PC-3 (cell line): ENCODE measurements at regions not wholly inside any gene's neighbourhood (a gene's known extent, or its start where the extent isn't known, plus 50 kb on each side); places are given as distances from the start of the nearest gene placed in this dataset.

Source experiments
- ATAC-seq: fragments of 200-7000 bp; cut with Tn5 transposase; 2 replicates; pipeline ENCODE4 v1.9.1; 2020; ENCODE audit warnings: mild to moderate bottlenecking, moderate library complexity
- BruUV-seq: library from RNA; stranded (reverse); fragments of 400-500 nt; replicated peaks from 2 replicates; lab custom pipeline; 2021; lab: Mats Ljungman, UMichigan
- CTCF ChIA-PET: fragments of 300-600 bp; sonication (Branson Sonifier 250); formaldehyde crosslinking; loops from one replicate; lab custom pipeline; 2022; ENCODE audit warnings: antibody characterized with exemption; lab: Charles Lee
- POLR2A ChIA-PET: fragments of 300-600 bp; sonication (Branson Sonifier 250); formaldehyde crosslinking; loops from one replicate; lab custom pipeline; 2022; ENCODE audit warnings: antibody characterized with exemption; ENCODE audit not compliant: unreplicated experiment; lab: Charles Lee
- DNase-seq: peaks from one replicate; pipeline ENCODE4 v3.0.0-alpha.2; 2015
- H2AFZ ChIP-seq: fragments of 300-600 bp; sonication (generic); 2 replicates; pipeline ENCODE4 v1.6.0; 2016; ENCODE audit warnings: antibody characterized with exemption, low read length
- H3F3A ChIP-seq: fragments of 300-600 bp; sonication (generic); one replicate; pipeline ENCODE4 v1.6.0; 2017; ENCODE audit warnings: antibody characterized with exemption, low read length, control low read depth, mild to moderate bottlenecking; ENCODE audit not compliant: unreplicated experiment
- H3K27ac ChIP-seq: fragments of 300-600 bp; sonication (generic); 2 replicates; pipeline ENCODE4 v1.5.1; 2016; ENCODE audit warnings: mild to moderate bottlenecking, low read length
- H3K27me3 ChIP-seq: fragments of 300-600 bp; sonication (generic); 2 replicates; pipeline ENCODE4 v1.6.1; 2016; ENCODE audit warnings: low read length, mixed read lengths
- H3K36me3 ChIP-seq: fragments of 300-600 bp; sonication (generic); 2 replicates; pipeline ENCODE4 v1.6.1; 2016; ENCODE audit warnings: low read depth, mixed run types, low read length, mixed read lengths
- H3K4me1 ChIP-seq: fragments of 300-600 bp; sonication (generic); 2 replicates; pipeline ENCODE4 v1.5.1; 2016; ENCODE audit warnings: low read length; ENCODE audit not compliant: insufficient read depth
- H3K4me2 ChIP-seq: fragments of 300-600 bp; sonication (generic); 2 replicates; pipeline ENCODE4 v1.6.0; 2016; ENCODE audit warnings: low read length
- H3K4me3 ChIP-seq: fragments of 300-600 bp; sonication (generic); 2 replicates; pipeline ENCODE4 v1.5.1; 2016; ENCODE audit warnings: mild to moderate bottlenecking, low read length, mixed read lengths
- H3K79me2 ChIP-seq: fragments of 300-600 bp; sonication (generic); 2 replicates; pipeline ENCODE4 v1.6.1; 2017; ENCODE audit warnings: low read length, mixed read lengths
- H3K9ac ChIP-seq: fragments of 300-600 bp; sonication (generic); 2 replicates; pipeline ENCODE4 v1.6.0; 2016; ENCODE audit warnings: mild to moderate bottlenecking, low read length
- H3K9me2 ChIP-seq: fragments of 300-600 bp; sonication (generic); replicated peaks from 2 replicates; pipeline ENCODE4 v1.6.1; 2016; ENCODE audit warnings: mixed run types, low read length, mixed read lengths
- H3K9me3 ChIP-seq: fragments of 300-600 bp; sonication (generic); 2 replicates; pipeline ENCODE4 v1.6.1; 2016; ENCODE audit warnings: low read length, mixed read lengths
- H4K20me1 ChIP-seq: fragments of 300-600 bp; sonication (generic); 2 replicates; pipeline ENCODE4 v1.6.1; 2016; ENCODE audit warnings: low read length, mixed read lengths
- EZH2 ChIP-seq: fragments of 300-600 bp; sonication (generic); IDR thresholded peaks from one replicate; pipeline ENCODE4 v1.6.1; 2017; ENCODE audit warnings: antibody characterized with exemption, mild to moderate bottlenecking, low read length; ENCODE audit not compliant: unreplicated experiment
- EZH2phosphoT487 ChIP-seq: fragments of 300-600 bp; sonication (generic); IDR thresholded peaks from 2 replicates; pipeline ENCODE4 v1.6.1; 2018; ENCODE audit warnings: mild to moderate bottlenecking, antibody characterized with exemption, low read length, borderline replicate concordance
- intact Hi-C: fragments of 100-400 bp; cut with micrococcal nuclease; formaldehyde crosslinking; loops from 2 replicates; pipeline ENCODE4 v1.9.0; 2023
- TF ChIP-seq, protein P1 (sequence below): fragments of 300-600 bp; sonication (generic); conservative IDR thresholded peaks from 2 replicates; pipeline ENCODE4 v1.5.1; 2017; ENCODE audit warnings: antibody characterized with exemption, low read depth, mild to moderate bottlenecking, low read length

DNA sequence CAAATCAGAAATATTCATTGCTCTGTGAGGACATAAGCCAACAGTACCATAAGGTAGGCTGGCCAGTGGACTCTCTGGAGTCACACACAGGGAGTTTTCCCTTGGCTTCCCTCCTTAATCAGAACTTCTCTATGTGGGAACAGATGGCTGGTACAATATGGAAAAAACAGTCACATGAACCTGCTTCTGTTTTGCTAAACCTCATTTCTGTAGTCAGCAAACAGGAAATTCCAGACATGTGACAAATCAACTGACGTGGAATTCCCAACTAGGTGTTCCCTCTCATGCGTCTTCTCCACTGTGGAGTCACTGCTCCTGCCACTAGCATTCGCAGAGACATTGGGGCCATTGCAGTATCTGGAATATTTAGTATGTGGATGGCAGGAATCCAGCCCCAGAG, 617.6 kb downstream of the KIF4B start:
- Histone ChIP-seq H3K36me3 (no peaks in the 10 kb centered on the region), H3K27me3 (no peaks in the 10 kb centered on the region), H3F3A (no peaks in the 10 kb centered on the region), H4K20me1 (no peaks in the 10 kb centered on the region), H3K4me3 (no peak overlapping the region), H3K9ac (no peak overlapping the region), H3K4me1 (no peaks in the 10 kb centered on the region), H3K9me3 (no peaks in the 10 kb centered on the region), H2AFZ (no peak overlapping the region), H3K4me2 (no peak overlapping the region), H3K79me2 (no peaks in the 10 kb centered on the region), H3K27ac (no peak overlapping the region), H3K9me2 (no peaks in the 10 kb centered on the region)
- POLR2A ChIA-PET = no interaction called here
- no peak for ATAC-seq
- intact Hi-C loops = no loop called here
- TF ChIP-seq, protein P1, sequence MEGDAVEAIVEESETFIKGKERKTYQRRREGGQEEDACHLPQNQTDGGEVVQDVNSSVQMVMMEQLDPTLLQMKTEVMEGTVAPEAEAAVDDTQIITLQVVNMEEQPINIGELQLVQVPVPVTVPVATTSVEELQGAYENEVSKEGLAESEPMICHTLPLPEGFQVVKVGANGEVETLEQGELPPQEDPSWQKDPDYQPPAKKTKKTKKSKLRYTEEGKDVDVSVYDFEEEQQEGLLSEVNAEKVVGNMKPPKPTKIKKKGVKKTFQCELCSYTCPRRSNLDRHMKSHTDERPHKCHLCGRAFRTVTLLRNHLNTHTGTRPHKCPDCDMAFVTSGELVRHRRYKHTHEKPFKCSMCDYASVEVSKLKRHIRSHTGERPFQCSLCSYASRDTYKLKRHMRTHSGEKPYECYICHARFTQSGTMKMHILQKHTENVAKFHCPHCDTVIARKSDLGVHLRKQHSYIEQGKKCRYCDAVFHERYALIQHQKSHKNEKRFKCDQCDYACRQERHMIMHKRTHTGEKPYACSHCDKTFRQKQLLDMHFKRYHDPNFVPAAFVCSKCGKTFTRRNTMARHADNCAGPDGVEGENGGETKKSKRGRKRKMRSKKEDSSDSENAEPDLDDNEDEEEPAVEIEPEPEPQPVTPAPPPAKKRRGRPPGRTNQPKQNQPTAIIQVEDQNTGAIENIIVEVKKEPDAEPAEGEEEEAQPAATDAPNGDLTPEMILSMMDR = no peak
- no peak for TF ChIP-seq EZH2
- TF ChIP-seq EZH2phosphoT487 = no peak
- no peak for DNase-seq
- CTCF ChIA-PET = no interaction called here
- no TSS peak for BruUV-seq

DNA sequence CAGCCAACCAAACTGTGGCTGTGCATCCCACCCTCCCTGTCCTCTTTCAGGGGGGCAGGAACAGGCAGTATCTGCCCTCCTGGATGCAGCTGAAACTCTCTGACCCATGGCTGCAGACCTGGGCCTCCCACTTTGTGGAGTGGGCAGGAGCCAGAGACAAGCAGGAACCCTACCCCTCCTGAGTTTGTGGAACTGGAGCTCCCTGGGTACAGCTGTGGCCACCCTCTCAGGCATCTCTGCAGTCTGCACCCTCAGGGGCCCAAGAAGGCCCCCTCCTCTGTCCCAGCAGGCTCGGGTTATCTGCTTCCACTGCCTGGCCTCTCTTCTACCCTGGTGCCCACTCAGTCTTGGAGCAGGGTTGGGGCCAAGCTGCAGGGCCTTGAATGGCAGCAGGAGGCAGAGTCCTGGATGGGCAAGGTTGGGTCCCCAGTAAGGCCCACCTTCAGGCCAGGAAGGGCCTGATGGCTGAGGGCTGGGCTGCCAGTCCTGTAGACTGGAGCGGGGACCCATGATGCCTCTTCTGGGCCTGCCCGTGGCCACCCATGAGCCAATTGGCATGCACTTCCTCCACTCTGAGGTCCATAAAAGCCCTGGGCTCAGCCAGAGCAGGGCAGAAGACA, 619.9 kb downstream of the KIF4B start:
- CTCF ChIA-PET = no interaction called here

DNA sequence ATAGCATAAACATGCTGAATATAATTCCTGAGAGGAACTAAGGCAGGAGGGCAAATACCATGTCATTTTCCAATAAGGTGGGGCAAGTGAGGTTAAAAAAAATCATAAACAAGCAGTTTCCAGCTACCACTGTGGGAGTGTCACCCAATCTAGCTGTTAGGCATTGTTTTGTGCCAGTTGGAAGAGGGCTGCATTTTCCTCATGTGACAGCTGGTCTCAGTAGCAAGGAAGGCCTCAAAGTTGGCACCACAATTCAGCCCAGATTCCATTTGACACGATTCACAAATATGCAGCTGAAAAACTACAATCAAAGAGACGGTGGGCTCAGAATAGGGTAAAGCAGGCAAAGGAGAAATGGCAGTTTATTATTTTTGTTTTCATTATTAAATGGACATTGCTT, 636.1 kb downstream of the KIF4B start:
- no peak overlapping the region for H3K9ac ChIP-seq
- no peak for ATAC-seq
- H3K27ac ChIP-seq = no peak overlapping the region
- intact Hi-C loops = no loop called here
- CTCF ChIA-PET = no interaction called here
- BruUV-seq = no TSS peak
- DNase-seq = no peak
- no peak overlapping the region for H3K4me2 ChIP-seq
- H4K20me1 ChIP-seq = no peaks in the 10 kb centered on the region
- H3K9me2 ChIP-seq = no peaks in the 10 kb centered on the region
- no peaks in the 10 kb centered on the region for H3K4me1 ChIP-seq
- no peaks in the 10 kb centered on the region for H3F3A ChIP-seq
- H3K27me3 ChIP-seq = no peaks in the 10 kb centered on the region
- TF ChIP-seq, protein P1 = no peak
- TF ChIP-seq EZH2phosphoT487 (no peak), EZH2 (no peak)
- no peaks in the 10 kb centered on the region for H3K9me3 ChIP-seq
- POLR2A ChIA-PET = no interaction called here
- no peaks in the 10 kb centered on the region for H3K79me2 ChIP-seq
- no peak overlapping the region for H2AFZ ChIP-seq
- H3K36me3 ChIP-seq = no peaks in the 10 kb centered on the region
- no peak overlapping the region for H3K4me3 ChIP-seq

More for the DNA sequence above, 619.9 kb downstream of the KIF4B start:
- Histone ChIP-seq H3F3A (no peaks in the 10 kb centered on the region), H3K9ac (no peak overlapping the region), H2AFZ (no peak overlapping the region), H4K20me1 (no peaks in the 10 kb centered on the region), H3K4me3 (no peak overlapping the region), H3K9me3 (no peaks in the 10 kb centered on the region), H3K27ac (no peak overlapping the region), H3K79me2 (no peaks in the 10 kb centered on the region), H3K4me2 (no peak overlapping the region), H3K36me3 (no peaks in the 10 kb centered on the region), H3K9me2 (no peaks in the 10 kb centered on the region), H3K27me3 (no peaks in the 10 kb centered on the region), H3K4me1 (no peaks in the 10 kb centered on the region)
- no peak for ATAC-seq
- TF ChIP-seq EZH2phosphoT487 (no peak), EZH2 (no peak)
- TF ChIP-seq, protein P1 = no peak
- DNase-seq = no peak
- intact Hi-C loops = no loop called here
- BruUV-seq = no TSS peak
- POLR2A ChIA-PET = no interaction called here
